ENCODE measurements at regions not wholly inside any gene's neighbourhood (a gene's known extent, or its start where the extent isn't known, plus 50 kb on each side); places are given as distances from the start of the nearest gene placed in this dataset.

GRCh38 chr2:188850786-188851185 is 123.4 kb upstream of the COL3A1 start:
- intact Hi-C loops (cut with DNase I, micrococcal nuclease): no loop called here
- no peak for ATAC-seq
- H3K4me1 ChIP-seq (ENCODE audit: low read depth): no peaks in the 10 kb centered on the region
- DNase-seq: no peak
- no peaks in the 10 kb centered on the region for H3K36me3 ChIP-seq (ENCODE audit: low read depth)
- H3K9me3 ChIP-seq: no peaks in the 10 kb centered on the region
- no peak overlapping the region for H3K4me3 ChIP-seq
- TF ChIP-seq CTCF (IDR thresholded peaks at IDR 0.05): no peak

GRCh38 chr2:188851311-188851710 is 122.9 kb upstream of the COL3A1 start:
- H3K36me3 ChIP-seq (ENCODE audit: low read depth): no peaks in the 10 kb centered on the region
- DNase-seq (no peak), ATAC-seq (no peak)
- no peak for TF ChIP-seq CTCF (IDR thresholded peaks at IDR 0.05)
- no peak overlapping the region for H3K4me3 ChIP-seq
- no peaks in the 10 kb centered on the region for H3K4me1 ChIP-seq (ENCODE audit: low read depth)
- no peaks in the 10 kb centered on the region for H3K9me3 ChIP-seq
- intact Hi-C loops (cut with DNase I, micrococcal nuclease): no loop called here

GRCh38 chr2:188851826-188852225 is 122.3 kb upstream of the COL3A1 start:
- ATAC-seq: no peak

GRCh38 chr2:188852772-188853171 is 121.4 kb upstream of the COL3A1 start:
- Histone ChIP-seq H3K9me3 (no peaks in the 10 kb centered on the region), H3K4me1 (ENCODE audit: low read depth) (no peaks in the 10 kb centered on the region), H3K36me3 (ENCODE audit: low read depth) (no peaks in the 10 kb centered on the region), H3K4me3 (no peak overlapping the region)
- no peak for TF ChIP-seq CTCF (IDR thresholded peaks at IDR 0.05)
- DNase-seq (no peak), ATAC-seq (no peak)
- intact Hi-C loops (cut with DNase I, micrococcal nuclease): no loop called here

More at GRCh38 chr2:188851826-188852225, 122.3 kb upstream of the COL3A1 start:
- Histone ChIP-seq H3K4me1 (ENCODE audit: low read depth) (no peaks in the 10 kb centered on the region), H3K4me3 (no peak overlapping the region), H3K36me3 (ENCODE audit: low read depth) (no peaks in the 10 kb centered on the region), H3K9me3 (no peaks in the 10 kb centered on the region)
- intact Hi-C loops (cut with DNase I, micrococcal nuclease): no loop called here
- DNase-seq: no peak
- TF ChIP-seq CTCF (IDR thresholded peaks at IDR 0.05): no peak

GRCh38 chr2:188853307-188853706 is 120.9 kb upstream of the COL3A1 start:
- intact Hi-C loops (cut with DNase I, micrococcal nuclease): no loop called here
- Histone ChIP-seq H3K4me3 (no peak overlapping the region), H3K4me1 (ENCODE audit: low read depth) (no peaks in the 10 kb centered on the region), H3K36me3 (ENCODE audit: low read depth) (no peaks in the 10 kb centered on the region), H3K9me3 (no peaks in the 10 kb centered on the region)
- no peak for TF ChIP-seq CTCF (IDR thresholded peaks at IDR 0.05)
- DNase-seq (no peak), ATAC-seq (no peak)

GRCh38 chr2:188865681-188866080 is 108.5 kb upstream of the COL3A1 start:
- no peak for TF ChIP-seq CTCF (IDR thresholded peaks at IDR 0.05)
- intact Hi-C loops (cut with DNase I, micrococcal nuclease): no loop called here
- H3K4me3 ChIP-seq: no peak overlapping the region
- H3K36me3 ChIP-seq (ENCODE audit: low read depth): no peaks in the 10 kb centered on the region
- ATAC-seq: no peak
- no peak for DNase-seq
- no peaks in the 10 kb centered on the region for H3K9me3 ChIP-seq
- no peaks in the 10 kb centered on the region for H3K4me1 ChIP-seq (ENCODE audit: low read depth)
